ENCODE measurements at regions not wholly inside any gene's neighbourhood (a gene's known extent, or its start where the extent isn't known, plus 50 kb on each side); places are given as distances from the start of the nearest gene placed in this dataset.
"Not testable (repeated sequence)": the region's sequence is repeated elsewhere in the genome, so short reads cannot be mapped to it uniquely, and the experiment has no call there.

DNA sequence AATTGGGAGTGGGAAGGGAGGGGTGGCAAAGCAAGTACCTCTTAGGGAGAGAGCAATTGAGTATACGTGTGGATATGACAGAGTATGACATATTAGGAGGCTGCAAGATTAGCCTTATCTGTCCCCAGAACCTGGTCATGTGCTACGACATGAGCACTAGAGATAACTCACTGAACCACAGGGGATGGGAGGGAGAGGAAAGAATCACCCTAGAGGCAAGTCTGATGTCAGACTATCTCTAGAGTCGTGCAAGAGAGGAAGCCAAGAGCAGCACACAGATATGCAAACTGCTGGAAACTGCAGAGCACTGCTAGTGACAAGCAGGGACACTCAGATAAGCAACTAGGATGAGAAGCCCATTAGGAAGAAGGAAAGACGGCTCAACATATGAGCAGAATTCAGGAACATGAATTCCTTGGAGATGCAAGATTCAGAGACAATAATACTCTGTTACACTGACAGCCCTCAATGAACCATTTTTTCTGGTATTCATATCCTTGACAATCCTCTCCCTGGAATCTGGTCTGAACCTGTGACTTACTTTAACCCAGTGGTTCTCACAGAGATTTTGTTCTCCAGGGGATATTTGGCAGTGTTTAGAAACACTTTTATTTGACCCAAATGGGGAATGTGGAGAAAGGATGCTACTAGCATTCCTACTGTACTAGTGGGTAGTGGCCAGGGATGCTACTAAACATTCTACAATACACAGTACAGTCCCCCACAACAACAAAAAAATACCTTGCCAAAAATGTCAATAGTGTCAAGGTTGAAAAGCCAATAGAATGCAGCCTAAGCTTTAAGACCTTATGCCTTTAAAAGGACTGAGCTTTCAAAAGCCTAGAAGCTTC is 84.0 kb upstream of the BMP2K start:
- no peak for DNase-seq (ENCODE audit: low read depth)

DNA sequence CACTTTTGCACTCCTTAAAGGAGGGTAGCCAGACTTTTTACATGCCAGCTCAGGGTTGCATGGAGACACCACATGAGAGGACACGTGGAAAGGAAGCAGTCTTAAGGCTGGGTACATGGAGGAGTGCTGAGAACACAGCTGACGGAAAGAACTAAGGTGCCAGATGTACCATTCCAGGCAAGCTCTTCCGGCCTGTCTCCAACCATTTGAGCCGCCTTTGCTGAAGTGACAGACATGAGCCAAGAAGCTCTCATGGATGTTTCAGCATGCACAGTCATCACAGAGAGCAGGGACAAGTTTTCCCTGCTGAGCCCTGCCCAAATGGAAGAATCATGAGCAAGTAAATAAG is 83.4 kb upstream of the BMP2K start:
- no peak for DNase-seq (ENCODE audit: low read depth)

DNA sequence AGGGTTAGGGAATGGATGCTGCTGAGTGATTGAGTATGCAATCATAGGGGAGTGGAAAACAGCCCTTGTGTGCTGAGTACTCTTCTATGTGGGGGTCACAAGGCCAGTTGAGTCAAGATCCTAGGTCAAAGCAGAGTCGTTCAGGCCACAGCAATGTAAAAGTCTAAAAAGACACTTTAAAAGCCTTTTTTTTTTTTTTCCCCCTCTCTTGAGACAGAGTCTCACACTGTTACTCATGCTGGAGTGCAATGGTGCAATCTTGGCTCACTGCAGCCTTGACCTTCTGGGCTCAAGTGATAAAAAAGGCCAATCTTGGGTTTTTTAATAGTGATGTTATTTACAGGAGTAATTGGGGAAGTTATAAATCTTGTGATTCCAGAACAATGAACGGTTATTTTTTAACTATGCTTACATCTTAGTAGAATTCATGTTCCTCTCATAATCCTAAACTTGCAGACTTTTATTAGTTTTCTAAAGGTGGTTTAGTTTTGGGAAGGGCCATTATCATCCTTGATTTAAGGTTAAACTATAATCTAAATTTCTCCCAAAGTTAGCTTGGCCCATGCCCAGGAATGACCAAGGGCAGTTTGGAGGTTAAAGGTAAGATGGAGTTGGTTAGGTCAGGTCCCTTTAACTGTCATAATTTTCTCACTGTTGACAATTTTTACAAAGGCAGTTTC is 82.2 kb upstream of the BMP2K start:
- DNase-seq (ENCODE audit: low read depth) = peak; percentile 24

DNA sequence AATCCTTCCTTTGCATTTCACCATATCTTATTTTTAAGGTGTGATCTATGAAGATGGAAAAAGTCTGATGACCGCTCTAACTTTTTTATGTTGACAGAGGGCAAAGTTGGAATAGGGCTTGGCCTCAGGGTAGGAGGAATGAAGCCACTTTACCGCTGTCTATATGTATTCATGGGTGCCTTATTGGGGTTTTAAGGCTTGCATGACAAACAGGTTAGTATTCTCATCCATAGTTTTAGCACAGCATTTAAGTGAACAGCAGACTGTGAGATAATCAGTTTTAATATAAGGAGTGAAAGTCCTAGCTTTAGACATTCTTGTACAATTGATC is 81.7 kb upstream of the BMP2K start:
- DNase-seq (ENCODE audit: low read depth) = no peak

DNA sequence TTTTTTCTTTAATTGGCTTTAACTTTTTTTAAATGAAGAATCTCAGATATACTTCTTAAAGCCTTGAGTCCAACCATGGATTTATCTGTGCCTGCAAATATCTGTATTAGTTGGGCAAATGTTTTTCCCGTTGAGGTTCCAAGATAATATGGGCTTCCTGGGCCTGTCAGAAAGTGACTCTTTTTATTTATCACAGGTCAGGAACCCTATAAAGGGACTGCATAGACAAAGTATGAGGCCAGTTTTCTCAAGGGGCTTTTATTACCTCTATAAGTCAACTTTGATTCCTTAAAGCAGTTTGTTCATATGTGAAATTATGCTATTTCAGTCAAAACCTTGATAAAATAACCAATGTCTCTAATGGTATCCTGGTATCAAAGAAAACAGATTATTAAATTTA is 80.2 kb upstream of the BMP2K start:
- no peak for DNase-seq (ENCODE audit: low read depth)

DNA sequence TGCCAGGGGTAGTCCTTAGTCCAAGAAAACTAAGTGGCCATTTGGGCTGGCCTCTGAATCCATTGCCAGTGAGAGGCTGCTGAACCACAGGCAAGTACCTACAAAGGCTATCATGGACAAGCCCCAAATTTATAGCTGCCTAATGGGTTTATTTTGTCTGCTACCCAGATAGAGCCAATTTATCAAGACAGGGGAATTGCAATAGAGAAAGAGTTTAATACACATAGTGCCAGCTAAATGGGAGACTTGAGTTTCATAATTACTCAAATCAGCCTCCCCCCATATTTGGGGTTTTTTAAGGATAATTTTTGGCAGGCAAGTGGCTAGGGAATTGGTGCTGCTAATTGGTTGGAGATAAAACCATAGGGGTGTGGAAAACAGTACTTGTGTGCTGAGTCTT is 73.1 kb upstream of the BMP2K start:
- DNase-seq (ENCODE audit: low read depth) = no peak

DNA sequence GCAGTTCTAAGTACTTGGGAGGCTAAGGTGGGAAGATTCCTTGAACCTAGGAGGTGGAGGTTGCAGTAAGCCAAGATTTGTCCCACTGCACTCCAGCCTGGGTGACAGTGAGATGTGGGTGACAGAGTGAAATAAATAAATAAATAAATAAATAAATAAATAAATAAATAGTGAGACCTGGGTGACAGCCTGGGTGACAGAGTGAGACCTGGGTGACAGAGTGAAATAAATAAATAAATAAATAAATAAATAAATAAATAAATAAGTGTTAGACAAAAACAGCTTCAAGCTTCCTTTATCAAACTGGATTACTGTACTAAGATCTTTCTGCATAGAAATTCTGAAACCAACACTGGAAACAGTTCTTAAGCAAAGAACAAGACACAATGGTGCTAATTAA is 71.8 kb upstream of the BMP2K start:
- no peak for DNase-seq (ENCODE audit: low read depth)

DNA sequence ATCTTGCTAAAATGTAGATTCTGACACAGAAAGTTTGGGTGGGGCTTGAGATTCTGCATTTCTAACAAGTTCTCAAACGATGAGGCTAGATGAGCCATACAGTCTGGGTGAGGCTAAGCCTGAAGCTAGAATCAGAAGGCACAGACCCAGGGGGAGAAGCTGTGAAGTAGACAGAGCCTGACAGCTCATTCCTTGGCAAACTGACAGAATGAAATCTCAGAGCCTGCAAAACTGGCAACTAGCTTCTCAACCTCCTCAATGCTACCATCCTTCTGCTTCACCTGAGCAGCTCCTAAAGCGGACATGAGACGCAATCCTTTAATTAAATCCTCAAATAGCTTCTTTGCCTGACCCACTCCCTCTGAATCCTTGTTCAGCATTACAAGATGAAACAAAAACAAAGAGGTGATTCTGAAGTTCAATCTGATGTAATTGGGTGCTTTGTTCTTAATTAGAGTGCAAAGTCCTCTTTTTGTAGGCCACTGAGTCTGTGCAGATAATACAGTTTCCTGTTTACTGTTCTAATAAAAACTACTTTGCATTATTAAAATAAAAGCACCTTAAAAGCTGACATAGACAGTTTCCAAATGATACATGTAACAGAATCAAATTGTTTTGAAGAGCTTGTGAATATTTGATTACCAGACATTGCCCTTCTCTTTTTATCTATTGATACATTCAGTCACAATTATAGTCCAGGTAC is 71.0 kb upstream of the BMP2K start:
- peak; percentile 85 for DNase-seq (ENCODE audit: low read depth)

DNA sequence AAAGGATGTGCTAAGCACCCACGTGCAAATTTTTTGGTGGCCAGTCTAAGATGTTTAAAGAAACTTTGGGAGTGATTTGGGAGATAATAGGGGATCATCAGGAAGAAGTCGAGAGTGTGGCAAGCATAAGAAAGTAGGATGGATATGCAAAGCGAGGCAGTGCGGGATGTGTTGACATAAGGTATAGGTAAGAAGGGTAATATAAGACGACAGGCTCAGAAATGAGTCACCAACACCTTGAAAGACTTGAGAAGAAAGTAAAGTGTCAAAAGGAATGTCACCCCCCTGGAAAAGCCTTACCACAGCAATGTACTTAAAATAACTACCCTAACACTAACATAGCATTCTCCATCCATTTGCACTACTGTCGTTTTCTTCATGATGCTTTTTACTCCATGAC is 69.8 kb upstream of the BMP2K start:
- DNase-seq (ENCODE audit: low read depth) = no peak

DNA sequence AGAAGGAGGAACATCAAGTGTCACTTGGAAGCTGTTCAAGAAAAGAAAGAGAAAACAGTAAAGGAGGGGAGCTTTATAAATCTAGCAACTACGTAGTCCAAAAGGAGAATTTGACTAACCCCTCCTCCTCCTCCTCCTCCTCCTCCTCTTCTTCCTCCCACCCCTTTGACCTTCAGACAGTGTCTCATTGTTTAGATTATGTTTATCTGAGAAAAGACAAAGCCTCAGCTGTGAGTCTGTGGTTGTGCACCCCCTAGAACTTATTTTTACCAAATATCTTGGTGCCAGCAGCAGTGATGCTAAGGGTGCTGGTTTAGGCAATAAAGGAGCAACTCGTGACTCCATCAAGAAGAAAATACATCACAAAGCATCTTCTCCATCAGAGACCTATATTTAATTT is 68.9 kb upstream of the BMP2K start:
- no peak for DNase-seq (ENCODE audit: low read depth)

DNA sequence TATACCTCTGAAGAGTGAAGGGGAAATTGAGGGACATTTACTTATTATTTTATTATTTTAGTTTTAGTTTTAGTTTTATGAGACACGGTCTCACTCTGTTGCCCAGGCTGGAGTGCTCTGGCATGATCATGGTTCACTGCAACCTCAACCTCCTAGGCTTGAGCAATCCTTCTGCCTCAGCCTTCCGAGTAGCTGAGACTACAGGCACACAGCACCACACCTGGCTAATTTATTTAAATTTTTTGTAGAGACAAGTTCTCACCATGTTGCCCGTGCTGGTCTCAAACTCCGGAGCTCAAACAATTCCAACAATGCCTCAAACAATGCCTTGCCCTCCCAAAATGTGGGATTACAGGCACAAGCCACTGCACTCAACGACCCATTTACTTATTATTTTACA is 68.4 kb upstream of the BMP2K start:
- no peak for DNase-seq (ENCODE audit: low read depth)

DNA sequence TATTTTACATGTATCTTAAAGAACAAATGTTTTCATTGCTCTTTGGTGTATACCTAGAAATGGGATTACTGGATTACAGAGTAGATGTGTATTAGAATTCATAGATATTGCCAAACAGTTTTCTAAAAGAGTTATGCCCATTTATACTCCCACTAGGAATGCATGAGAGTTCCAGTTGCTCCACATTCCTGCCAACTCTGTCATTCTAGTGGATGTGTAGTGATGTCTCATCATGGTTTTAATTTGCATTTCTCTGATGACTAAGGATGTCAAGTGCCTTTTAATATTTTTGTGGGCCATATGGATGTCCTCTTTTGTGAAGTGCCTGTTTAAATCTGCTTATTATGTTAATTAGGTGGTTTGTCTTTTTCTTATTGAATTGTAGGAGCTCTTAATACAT is 65.6 kb upstream of the BMP2K start:
- DNase-seq (ENCODE audit: low read depth) = peak; percentile 22

DNA sequence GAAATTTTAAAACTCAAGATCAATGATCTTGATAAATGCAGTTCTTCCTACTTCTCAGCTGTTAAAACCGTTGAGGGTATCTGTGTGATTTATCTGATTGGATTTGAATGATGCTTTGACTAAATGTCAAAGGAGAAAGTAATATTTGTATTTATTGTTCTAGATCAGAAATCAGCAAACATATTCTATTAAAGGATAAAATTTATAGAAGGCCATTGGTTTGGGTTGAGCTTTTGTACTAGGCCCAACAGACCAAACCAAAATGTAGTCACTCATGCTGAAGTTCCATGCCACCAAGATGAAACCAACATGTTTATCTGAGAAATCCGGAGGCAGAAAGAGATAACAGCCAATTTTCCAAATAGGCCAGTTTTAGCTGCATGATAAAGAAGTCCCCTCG is 64.5 kb upstream of the BMP2K start:
- DNase-seq (ENCODE audit: low read depth) = no peak

DNA sequence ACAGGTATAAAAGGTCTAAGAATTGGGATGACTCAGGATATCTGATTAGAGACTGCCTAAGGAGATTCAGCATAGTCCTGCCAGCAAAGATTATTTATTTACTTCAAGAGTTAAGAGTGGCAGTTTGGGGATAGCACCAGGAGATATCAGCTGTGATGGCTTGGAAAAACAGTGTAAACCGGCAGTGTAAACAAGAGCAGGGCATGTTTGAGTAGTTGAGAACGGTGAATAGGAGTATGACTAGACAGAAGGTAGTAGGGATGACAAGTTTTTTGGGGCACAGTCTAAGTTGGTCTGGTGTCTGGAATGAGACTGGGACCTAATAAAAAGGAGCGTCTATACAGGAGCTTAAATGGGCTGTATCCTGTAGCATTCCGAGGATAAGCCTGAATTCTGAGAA is 61.6 kb upstream of the BMP2K start:
- DNase-seq (ENCODE audit: low read depth) = not testable (repeated sequence)

DNA sequence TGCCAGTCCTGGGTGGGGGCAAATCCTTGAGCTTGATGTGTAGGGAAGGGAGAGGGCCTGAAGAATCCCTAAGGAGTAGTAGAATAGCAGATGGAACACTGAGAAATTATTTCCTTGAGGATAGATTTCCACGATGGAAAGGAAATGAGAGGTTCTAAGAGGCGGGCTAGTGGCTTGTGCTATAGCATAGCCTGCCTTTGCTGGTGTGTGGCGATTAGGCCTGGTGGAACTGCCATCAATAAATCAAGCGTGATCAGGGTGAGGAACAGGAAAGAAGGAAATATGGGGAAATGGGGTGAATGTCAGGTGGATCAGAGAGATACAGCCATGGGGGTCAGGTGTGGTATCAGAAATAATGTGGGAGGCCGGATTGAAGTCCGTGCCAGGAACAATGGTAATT is 60.8 kb upstream of the BMP2K start:
- DNase-seq (ENCODE audit: low read depth) = not testable (repeated sequence)

DNA sequence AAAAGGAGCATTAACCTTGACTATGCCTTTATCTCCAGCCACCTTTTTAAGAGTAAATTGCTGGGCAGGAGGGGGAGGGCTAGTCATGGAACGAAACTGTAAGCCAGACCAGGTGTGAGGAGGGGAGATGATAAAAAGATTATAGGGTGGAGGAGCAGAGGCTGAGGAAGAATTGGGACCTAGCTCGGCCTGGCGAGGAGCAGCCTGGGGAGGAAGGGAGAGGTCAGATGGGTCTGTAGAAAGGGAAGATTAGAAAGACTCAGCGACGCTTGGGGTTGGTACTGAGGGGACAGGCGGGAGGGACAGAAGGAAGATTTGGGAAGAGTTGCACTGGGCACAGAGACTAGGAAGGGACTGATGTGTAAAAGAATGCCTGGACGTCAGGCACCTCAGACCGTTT is 58.4 kb upstream of the BMP2K start:
- not testable (repeated sequence) for DNase-seq (ENCODE audit: low read depth)

DNA sequence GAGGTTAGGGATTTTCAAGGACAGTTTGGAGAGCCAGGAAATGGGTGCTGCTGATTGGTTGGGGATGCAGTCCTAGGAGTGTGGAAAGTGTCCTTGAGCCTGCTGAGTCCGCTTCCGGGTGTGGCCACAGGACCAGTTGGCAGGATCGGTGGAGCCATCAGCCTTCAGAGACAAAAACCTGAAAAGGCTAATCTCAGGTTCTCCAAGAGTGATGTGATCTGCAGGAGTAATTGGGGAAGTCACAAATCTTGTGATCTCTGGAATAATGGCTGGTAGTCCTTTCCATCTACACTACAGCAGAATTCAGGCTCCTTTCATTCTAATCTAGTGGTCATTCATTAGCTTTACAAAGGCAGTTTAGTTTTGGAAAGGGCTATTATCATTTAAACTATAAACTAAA is 55.9 kb upstream of the BMP2K start:
- DNase-seq (ENCODE audit: low read depth) = no peak

DNA sequence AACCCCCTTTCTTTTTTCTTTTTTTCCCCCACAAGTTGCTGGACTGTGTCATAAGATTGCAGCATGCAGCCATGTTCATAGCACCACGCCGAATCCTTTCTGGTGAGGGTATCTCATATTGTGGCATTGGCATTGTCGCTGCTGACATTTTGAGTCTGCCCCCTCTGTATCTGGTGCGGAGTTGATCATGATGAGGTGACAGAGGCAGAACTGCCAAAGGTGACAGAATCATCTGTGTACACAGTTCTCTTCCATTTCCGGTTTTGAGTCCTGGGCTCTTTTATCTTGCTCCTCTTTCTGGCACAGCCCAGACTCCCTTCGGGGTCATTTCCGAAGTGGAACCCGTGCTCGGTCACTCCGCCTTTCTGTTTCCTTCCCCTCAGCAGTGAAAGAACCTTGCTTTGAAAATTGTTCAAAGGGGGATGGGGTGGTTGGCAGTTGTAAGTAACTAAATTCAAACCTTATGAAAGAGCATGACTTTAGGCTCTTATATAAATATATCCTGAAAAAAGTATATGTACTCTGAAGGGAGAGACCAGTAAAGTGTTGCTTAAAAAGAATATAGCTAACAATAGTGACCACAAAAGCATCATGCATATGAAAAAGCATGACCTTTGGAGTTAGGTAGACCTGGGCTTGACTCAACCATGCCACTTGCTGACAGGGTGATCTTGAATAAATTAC is 55.0 kb upstream of the BMP2K start:
- DNase-seq (ENCODE audit: low read depth) = no peak

DNA sequence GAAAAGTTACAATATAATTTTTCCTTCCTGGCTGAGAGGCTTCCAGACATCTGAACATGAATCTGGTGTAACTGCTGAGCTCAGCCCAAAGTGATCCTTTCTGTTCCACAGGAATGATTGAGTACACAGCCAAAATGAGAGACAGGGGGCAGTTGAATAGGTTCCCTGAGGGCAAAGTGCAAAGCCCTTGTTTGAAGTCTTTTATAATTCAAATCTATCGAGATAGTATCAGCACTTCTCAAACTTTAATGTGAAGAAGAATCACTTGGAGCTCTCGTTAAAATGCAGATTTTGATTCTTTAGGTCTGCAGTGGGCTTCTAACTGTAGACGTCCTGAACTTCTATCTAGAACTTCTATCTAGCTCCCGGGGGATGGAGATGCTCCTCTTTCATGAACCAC is 54.4 kb upstream of the BMP2K start:
- DNase-seq (ENCODE audit: low read depth) = no peak

DNA sequence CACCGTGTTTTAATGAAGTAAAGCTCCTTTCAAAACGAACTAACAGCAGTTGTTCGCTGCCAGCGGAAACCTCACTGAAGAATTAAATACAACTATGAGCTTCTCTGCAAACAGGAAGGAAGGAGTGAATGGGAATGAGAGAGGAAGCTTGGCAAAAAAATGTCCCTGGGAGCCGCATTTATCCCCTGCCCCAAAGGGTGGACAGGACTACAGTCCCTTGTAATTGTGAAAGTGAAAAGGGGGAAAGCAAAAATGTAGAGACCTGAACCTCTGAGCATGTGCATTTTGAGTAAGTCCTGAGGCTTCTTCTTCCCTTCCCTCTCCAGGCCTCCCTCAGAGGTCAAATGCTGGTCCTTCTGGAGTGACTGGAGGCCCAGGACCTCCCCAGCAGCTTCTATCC is 53.8 kb upstream of the BMP2K start:
- DNase-seq (ENCODE audit: low read depth) = no peak

DNA sequence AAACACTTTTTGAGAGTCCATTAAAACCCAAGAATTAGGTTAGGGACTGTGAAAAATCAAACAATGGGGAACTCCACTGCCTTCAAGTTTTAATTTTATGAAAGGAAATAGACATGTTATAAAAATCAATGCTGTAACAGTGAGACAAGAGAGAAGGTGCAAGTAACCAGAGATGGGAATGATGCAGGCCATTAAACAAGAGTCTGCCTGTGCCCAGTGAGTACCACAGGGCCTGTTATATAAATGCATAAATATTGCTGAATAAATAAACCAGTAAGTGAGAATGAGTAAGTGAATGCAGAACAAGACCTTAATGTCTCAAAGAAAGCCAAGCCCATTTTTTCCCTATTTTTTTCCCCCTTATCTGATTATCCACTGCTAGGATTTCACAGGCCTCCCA is 53.3 kb upstream of the BMP2K start:
- no peak for DNase-seq (ENCODE audit: low read depth)
